Smooth muscle cell (in vitro differentiated cells): ENCODE measurements at regions not wholly inside any gene's neighbourhood (a gene's known extent, or its start where the extent isn't known, plus 50 kb on each side); places are given as distances from the start of the nearest gene placed in this dataset.
"Not testable (repeated sequence)": the region's sequence is repeated elsewhere in the genome, so short reads cannot be mapped to it uniquely, and the experiment has no call there.

Experiments
- DNase-seq: peaks from one replicate; lab custom pipeline; 2025; ENCODE audit not compliant: unreplicated experiment; lab: John Stamatoyannopoulos, UW
- H2AFZ ChIP-seq: fragments of 200-600 bp; sonication (generic); 2 replicates; pipeline ENCODE4 v1.6.0; 2016; ENCODE audit warnings: antibody characterized with exemption, low read depth, mild to moderate bottlenecking
- H3F3A ChIP-seq: fragments of 200-600 bp; sonication (generic); 2 replicates; pipeline ENCODE4 v1.6.0; 2017; ENCODE audit warnings: antibody characterized with exemption, low read depth
- H3K27ac ChIP-seq: fragments of 200-600 bp; sonication (generic); 2 replicates; pipeline ENCODE4 v1.5.1; 2016; ENCODE audit warnings: low read depth, mild to moderate bottlenecking
- H3K27me3 ChIP-seq: fragments of 200-600 bp; sonication (generic); 2 replicates; pipeline ENCODE4 v1.6.1; 2016; ENCODE audit warnings: low read depth, mild to moderate bottlenecking
- H3K36me3 ChIP-seq: fragments of 200-600 bp; sonication (generic); 2 replicates; pipeline ENCODE4 v1.5.1; 2016; ENCODE audit warnings: low read depth
- H3K4me1 ChIP-seq: fragments of 200-600 bp; sonication (generic); 2 replicates; pipeline ENCODE4 v1.5.1; 2016; ENCODE audit warnings: low read depth
- H3K4me2 ChIP-seq: fragments of 200-600 bp; sonication (generic); 2 replicates; pipeline ENCODE4 v1.6.0; 2016; ENCODE audit warnings: mild to moderate bottlenecking
- H3K4me3 ChIP-seq: fragments of 200-600 bp; sonication (generic); 2 replicates; pipeline ENCODE4 v1.5.1; 2016; ENCODE audit warnings: mild to moderate bottlenecking
- H3K79me2 ChIP-seq: fragments of 200-600 bp; sonication (generic); 2 replicates; pipeline ENCODE4 v1.6.0; 2016; ENCODE audit warnings: low read depth, mild to moderate bottlenecking
- H3K9ac ChIP-seq: fragments of 200-600 bp; sonication (generic); 2 replicates; pipeline ENCODE4 v1.6.0; 2016; ENCODE audit warnings: low read depth
- H3K9me3 ChIP-seq: fragments of 200-600 bp; sonication (generic); replicated peaks from 2 replicates; pipeline ENCODE4 v1.5.1; 2016; ENCODE audit warnings: low read depth
- H4K20me1 ChIP-seq: fragments of 200-600 bp; sonication (generic); 2 replicates; pipeline ENCODE4 v1.6.0; 2016; ENCODE audit warnings: low read depth
- WGBS: methylation state at CpG from one replicate; pipeline ENCODE4 v1.1.7; 2016; ENCODE audit warnings: low lambda C conversion rate; 5-methylcytosine and 5-hydroxymethylcytosine counted together
- TF ChIP-seq, protein P1 (sequence below): fragments of 200-600 bp; sonication (generic); IDR thresholded peaks from 2 replicates; pipeline ENCODE4 v1.5.1; 2017; ENCODE audit warnings: borderline replicate concordance, mild to moderate bottlenecking, antibody characterized with exemption; ENCODE audit not compliant: insufficient read depth, poor library complexity, severe bottlenecking

- Histone ChIP-seq H3K36me3 (no peaks in the 10 kb centered on the region), H3K79me2 (no peaks in the 10 kb centered on the region), H3K4me3 (no peak overlapping the region), H3K27ac (no peak overlapping the region), H2AFZ (no peak overlapping the region), H3K4me2 (no peak overlapping the region), H3F3A (no peaks in the 10 kb centered on the region), H4K20me1 (no peaks in the 10 kb centered on the region), H3K9ac (no peak overlapping the region), H3K27me3 (no peaks in the 10 kb centered on the region), H3K9me3 (no peaks in the 10 kb centered on the region), H3K4me1 (no peaks in the 10 kb centered on the region)
- TF ChIP-seq, protein P1, sequence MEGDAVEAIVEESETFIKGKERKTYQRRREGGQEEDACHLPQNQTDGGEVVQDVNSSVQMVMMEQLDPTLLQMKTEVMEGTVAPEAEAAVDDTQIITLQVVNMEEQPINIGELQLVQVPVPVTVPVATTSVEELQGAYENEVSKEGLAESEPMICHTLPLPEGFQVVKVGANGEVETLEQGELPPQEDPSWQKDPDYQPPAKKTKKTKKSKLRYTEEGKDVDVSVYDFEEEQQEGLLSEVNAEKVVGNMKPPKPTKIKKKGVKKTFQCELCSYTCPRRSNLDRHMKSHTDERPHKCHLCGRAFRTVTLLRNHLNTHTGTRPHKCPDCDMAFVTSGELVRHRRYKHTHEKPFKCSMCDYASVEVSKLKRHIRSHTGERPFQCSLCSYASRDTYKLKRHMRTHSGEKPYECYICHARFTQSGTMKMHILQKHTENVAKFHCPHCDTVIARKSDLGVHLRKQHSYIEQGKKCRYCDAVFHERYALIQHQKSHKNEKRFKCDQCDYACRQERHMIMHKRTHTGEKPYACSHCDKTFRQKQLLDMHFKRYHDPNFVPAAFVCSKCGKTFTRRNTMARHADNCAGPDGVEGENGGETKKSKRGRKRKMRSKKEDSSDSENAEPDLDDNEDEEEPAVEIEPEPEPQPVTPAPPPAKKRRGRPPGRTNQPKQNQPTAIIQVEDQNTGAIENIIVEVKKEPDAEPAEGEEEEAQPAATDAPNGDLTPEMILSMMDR, result no peak
- 93% methylated on average over 7 of the region's 7 CpGs for WGBS
- no peak for DNase-seq
These were observed 119.0 kb upstream of the PPP1R26 start for GRCh38 chr9:135360617-135361016.

DNA sequence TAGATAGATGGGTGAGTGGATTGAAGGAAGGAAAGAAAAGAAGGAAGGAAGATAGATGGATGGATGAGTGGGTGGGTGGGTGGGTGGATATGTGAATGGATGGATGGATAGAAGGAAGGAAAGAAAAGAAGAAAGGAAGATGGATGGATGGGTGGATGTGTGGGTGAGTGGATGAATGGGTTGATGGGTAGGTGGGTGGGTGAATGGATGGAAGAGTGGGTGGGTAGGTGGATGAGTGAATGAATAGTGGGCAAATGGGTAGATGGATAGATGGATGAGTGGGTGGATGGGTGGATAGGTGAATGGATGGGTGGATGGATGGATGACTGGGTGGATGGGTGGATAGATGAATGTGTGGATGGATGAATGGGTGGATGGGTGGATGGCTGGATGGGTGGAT lies 117.9 kb upstream of the PPP1R26 start:
- not testable (repeated sequence) for H3K36me3 ChIP-seq, H3K4me1 ChIP-seq, H3K27me3 ChIP-seq, H3F3A ChIP-seq, H2AFZ ChIP-seq, H3K9me3 ChIP-seq, H3K27ac ChIP-seq, H3K4me2 ChIP-seq, H3K4me3 ChIP-seq, DNase-seq, H3K79me2 ChIP-seq, H4K20me1 ChIP-seq, H3K9ac ChIP-seq

GRCh38 chr9:135363596-135363995 lies 116.0 kb upstream of the PPP1R26 start:
- TF ChIP-seq, protein P1, result no peak
- Histone ChIP-seq H3K4me1 (no peaks in the 10 kb centered on the region), H3K9ac (no peak overlapping the region), H3K9me3 (no peaks in the 10 kb centered on the region), H3K27ac (no peak overlapping the region), H3K79me2 (no peaks in the 10 kb centered on the region), H4K20me1 (no peaks in the 10 kb centered on the region), H3F3A (no peaks in the 10 kb centered on the region), H3K4me3 (no peak overlapping the region), H3K27me3 (no peaks in the 10 kb centered on the region), H3K4me2 (no peak overlapping the region), H2AFZ (no peak overlapping the region), H3K36me3 (no peaks in the 10 kb centered on the region)
- no peak for DNase-seq
- WGBS, result 89% methylated on average over 7 of the region's 7 CpGs

- H3K4me1 ChIP-seq, result no peaks in the 10 kb centered on the region
- H3K4me3 ChIP-seq, result no peak overlapping the region
- H3K9ac ChIP-seq, result no peak overlapping the region
- TF ChIP-seq, protein P1, result no peak
- H3K4me2 ChIP-seq, result no peak overlapping the region
- H3K36me3 ChIP-seq, result no peaks in the 10 kb centered on the region
- no peaks in the 10 kb centered on the region for H3K9me3 ChIP-seq
- no peak overlapping the region for H2AFZ ChIP-seq
- H4K20me1 ChIP-seq, result no peaks in the 10 kb centered on the region
- H3K79me2 ChIP-seq, result no peaks in the 10 kb centered on the region
- H3K27me3 ChIP-seq, result no peaks in the 10 kb centered on the region
- no peak overlapping the region for H3K27ac ChIP-seq
- DNase-seq, result no peak
- no peaks in the 10 kb centered on the region for H3F3A ChIP-seq
- 78% methylated on average over 9 of the region's 10 CpGs for WGBS
These were observed 114.4 kb upstream of the PPP1R26 start for GRCh38 chr9:135365013-135365768.
